GM21786 (cell line): ENCODE measurements at regions not wholly inside any gene's neighbourhood (a gene's known extent, or its start where the extent isn't known, plus 50 kb on each side); places are given as distances from the start of the nearest gene placed in this dataset.
A peak's percentile ranks its signal among the peaks of the same experiment; 100 is the strongest.
"Not testable (repeated sequence)": the region's sequence is repeated elsewhere in the genome, so short reads cannot be mapped to it uniquely, and the experiment has no call there.

Source experiments
- ATAC-seq: cut with Tn5 transposase; IDR thresholded peaks from one replicate; pipeline ENCODE4 v1.9.1; 2021; ENCODE audit not compliant: unreplicated experiment

DNA sequence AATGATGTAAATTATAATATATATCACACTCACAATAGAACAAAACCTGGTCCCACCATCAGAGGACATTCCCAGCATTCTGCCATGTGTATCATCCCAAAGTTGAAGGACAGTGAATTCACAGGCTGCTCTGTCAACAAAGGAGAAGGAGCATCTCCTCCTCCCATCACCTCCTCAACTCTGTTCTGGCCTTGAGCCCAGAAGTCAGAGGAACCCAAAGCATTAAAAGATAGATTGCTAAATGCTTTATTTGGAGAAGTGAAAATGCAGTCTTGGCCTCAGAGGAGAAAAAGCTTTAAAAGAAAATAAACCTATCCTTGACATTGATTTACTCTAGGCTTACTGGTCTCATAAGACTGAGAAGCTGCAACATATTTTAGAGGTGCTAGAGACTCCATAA is 268.8 kb upstream of the RASGEF1B start:
- no peak for ATAC-seq

DNA sequence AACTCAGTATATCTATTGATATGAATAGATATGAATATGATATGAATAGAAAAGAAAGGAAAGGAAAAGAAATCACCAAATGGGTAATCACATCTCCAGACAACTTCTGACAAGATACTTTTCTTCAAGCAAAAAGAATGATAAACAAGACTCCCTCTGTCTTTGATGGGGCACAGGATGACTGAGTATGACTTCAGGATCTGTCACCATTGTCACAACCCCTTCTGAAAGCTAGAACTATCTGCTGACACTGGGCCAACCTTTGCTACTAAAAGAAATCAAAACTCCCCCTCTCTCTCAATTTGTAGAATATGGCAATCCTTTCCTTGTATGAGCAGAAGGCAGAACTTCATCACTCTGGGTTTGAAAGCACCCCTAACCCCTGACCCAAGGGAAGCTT is 267.2 kb upstream of the RASGEF1B start:
- ATAC-seq: no peak

DNA sequence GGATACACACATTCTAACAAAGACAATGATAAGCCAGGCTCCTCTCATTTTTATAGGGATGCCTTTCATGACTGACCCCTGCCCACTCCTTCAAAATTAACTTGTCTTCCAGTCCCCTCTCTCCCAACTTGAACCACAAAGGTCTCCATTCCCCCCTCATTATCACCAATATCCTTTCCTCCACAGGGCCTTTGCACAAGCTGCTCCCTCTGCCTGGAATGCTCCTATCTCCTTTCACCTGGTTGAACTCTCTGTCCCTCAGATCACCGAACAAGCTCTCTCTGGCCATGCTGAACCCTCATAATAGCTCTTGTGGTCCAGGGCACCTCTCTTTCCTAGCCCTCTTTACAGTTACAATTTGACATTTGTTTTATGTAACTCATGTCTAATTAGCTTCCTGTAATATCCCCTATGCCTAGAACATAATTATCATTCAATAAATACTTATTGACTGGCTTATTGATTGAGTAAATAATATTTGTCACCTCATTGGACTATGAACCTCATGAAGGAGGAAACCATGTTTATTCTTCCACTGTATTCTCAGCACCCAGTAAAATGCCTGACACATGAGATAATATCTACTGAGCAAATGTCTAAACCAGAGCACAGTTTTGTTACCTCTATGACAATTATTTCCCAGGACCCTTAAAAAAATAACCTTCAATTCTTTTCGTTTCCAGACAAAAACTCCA is 266.3 kb upstream of the RASGEF1B start:
- ATAC-seq: no peak

DNA sequence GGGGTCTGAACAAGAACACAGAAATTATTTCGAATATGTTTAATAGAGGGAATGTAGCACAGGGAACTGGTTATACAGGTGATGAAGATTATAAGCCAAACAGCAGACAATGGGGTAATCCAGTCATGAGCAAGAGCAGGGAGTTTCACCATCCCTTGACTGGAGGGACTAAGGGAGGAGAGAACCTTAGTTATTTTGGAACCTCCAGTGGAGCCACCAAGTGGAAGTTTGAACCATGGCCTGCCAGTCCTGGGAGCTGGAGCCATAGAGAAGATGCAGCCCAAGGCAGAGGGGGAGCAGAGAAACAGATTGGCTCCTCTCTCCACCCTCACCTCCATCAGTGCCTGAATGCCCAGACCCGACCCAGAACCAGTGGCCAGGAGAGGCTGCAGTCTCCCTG is 264.6 kb upstream of the RASGEF1B start:
- ATAC-seq: no peak

DNA sequence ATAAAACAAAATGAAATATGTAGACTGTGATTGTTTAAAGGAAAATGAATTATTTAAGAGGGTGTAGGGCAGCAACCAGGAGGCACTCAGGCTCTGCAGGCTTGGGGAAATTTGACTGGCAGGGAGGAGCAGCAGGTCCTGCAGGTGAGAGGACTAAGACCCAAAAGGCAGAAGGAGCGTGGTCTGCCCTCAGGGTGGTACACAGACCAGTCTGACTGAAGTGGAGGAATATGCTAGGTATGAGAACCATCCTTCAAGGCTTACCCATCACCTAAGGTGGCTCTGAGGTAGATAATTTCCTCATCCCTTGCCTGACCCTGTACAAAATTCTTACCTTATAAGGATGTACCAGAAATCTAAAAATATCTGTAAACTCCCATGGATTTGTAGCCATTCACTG is 261.3 kb upstream of the RASGEF1B start:
- no peak for ATAC-seq

DNA sequence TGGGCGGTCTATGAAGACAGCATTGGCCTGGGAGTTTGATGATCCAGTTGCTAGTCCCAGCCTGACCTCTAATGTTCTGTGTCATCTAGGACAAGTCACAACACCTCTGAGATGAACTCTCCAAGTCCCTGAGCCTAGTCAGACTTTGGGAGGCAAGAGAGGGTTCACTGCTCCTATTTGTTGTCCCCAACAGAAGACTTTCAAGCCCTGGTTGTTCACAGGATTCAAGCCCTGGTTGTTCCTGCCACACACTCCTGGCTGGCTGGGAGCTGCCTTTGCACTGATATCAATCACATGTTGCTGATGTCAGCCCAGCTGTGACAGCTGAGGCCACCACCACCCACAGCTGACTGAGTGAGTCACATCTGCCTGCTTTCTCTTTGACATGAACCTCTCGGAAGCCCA is 253.2 kb upstream of the RASGEF1B start:
- peak; percentile 95 for ATAC-seq

DNA sequence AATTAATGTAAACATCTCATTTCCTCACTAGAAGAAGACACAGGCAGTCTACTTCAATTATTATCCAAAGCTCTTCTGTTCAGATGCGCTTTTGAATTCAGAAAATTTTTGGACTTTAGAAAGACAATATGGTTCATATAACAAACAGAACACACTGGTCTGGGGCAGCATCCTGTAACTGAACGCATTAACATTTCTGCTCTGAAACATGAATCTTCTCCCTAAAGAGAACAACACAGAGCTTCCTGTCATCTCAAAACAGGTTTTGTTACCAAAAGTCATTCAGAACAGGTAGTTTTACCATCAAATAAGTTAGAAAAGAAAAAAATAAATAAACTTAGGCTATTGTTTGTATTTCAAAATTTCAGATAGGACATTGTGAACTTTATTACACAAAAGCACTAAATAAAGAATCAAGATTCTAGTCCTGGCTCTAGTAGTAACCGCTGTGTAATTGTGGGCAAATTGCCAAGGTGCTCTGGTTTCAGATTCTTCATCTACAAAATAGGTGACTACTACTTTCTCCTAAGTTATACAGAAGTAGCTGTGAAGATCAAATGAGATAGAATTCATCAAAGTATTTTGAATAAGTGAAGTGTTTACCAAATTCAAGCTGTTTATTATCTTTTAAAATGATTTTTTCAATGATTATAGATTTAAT is 252.3 kb upstream of the RASGEF1B start:
- no peak for ATAC-seq

DNA sequence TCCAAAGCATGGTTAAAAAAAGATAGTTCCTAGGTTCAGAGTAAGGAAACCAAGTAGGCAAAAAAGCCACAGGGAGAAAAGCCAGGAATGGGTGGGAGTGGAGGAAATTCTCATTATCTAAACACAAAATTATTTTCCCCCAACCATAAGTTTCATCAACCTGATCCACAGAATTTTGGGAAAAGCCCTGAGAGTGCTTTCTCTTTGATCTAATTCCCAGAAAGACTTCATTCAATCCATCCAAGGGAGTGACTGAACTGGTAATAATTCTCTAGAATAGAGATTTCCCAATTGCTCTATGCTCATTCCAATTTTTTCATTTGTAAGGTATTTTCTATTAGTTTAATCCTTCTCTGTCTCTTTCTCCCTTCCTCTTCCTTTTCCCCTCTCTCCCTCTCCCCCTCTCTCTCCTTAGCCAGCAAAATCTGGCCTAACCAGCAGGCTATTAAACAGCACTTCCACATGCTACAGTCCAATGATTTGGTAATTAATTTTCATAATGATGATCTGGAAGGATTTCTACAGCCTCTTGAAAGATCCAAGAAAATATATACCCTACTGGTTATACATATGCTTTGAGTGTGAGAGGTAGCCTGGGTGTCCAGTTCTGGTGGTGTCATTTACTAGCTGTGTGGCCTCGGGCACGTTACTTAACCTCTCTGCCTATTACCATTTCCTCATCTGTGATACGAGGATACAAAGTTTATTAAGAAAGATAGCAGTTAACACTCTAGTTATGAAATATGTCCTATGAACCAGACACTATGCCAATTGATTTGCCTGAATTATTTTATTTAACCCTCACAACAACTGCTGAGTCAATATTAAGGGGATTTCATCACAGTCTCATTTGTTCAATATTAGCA is 251.5 kb upstream of the RASGEF1B start:
- ATAC-seq: no peak

DNA sequence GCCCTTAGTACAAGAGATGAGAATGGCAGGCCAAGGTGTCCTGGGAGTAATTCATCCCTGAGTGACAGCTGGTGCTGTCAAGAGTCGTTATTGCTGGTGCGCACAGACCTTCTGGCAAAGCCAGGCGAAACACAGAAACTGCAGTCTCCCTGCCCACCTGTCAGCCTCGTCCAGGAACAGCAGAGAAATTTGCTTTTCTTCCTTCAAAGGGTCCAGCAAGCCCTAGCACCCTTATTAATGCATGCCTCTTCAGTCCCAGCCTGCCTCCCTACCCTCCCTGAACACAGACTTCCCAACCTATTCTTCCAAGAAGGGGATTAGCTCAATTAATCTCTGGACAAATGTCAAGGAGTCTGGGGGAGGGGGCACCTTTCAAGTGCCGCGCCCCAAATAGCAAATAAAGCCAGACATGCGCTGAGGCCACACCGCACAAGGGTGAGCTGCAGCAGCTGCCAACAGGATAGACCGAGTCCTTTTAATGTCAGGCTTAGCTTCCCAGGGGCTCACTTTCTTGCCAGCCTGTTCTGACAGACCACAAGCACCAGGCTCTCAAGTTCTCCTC is 250.7 kb upstream of the RASGEF1B start:
- no peak for ATAC-seq

DNA sequence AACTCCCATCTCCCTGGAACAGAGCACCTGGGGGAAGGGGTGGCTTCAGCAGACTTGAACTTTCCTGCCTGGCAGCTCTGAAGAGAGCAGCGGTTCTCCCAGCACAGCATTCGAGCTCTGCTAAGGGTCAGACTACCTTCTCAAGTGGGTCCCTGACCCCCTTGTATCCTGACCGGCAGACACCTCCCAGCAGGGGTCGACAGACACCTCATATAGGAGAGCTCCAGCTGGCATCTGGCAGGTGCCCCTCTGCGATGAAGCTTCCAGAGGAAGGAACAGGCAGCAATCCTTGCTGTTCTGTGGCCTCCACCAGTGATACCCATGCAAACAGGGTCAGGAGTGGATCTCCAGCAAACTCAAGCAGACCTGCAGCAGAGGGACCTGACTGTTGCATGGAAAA is 244.1 kb upstream of the RASGEF1B start:
- ATAC-seq: no peak

DNA sequence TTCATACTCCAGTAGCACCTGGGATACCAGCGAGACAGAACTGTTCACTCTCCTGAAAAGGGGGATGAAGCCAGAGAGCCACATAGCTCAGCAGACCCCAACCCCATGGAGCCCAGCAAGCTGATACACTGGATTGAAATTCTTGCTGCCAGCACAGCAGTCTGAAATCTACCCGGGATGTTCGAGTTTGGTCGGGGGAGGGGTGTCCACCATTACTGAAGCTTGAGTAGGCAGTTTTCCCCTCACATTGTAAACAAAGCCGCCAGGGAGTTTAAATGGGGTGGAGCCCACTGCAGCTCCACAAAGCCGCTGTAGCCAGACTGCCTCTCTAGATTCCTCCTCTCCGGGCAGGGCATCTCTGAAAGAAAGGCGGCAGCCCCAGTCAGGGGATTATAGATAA is 243.7 kb upstream of the RASGEF1B start:
- not testable (repeated sequence) for ATAC-seq

DNA sequence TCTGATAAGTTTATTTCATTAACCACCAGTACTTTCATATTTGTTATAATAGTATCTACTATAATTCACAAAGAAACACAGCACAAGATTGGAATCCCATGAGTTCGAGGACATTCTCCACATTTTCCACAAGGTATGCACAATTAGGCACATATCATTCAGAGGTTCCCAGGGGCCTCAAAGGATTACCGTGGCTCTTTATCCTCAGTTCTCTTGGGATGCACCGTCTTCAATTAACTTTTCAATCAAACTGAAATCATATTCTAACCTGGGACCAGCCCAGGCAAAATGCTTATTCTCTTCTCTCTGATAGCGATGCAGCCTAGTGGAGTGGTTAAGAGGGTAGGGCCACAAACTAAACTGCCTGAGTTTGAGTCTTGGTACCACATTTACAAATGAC is 242.6 kb upstream of the RASGEF1B start:
- no peak for ATAC-seq

DNA sequence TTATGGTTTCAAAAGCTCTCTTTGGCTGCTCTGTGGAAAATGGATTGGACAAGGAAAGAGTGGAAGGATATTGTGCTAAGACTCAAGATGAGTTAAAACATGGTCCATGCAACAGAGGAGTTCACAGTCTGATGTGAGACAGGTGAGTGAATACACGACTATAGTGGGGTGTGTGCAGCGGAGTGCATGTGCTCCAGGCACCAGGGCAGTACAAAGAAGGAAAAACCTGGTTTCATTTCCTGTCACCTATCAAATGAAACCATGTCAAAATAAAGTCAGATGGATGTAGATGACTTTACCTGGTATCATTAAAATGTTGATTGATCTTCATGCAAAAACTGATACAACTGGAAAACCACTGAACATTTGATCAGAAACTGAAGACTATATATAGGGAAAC is 241.0 kb upstream of the RASGEF1B start:
- no peak for ATAC-seq

DNA sequence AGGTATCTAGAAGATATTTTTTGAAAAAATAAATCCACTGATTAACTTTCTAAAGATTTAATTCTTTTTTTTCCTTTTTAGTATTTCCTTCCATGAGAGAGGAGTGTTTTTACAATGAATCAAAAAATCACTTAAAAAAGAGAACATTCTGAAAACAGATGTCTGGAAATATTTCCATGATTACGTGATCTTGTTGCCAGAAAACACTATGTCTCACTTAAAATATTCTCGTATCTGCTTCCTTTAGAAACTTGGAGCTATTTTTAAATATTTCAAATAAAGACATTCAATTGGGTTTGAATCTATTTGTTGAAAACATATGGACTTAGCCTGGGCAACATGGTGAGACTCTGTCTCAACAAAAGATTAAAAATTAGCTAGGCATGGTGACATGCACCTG is 232.8 kb upstream of the RASGEF1B start:
- no peak for ATAC-seq

DNA sequence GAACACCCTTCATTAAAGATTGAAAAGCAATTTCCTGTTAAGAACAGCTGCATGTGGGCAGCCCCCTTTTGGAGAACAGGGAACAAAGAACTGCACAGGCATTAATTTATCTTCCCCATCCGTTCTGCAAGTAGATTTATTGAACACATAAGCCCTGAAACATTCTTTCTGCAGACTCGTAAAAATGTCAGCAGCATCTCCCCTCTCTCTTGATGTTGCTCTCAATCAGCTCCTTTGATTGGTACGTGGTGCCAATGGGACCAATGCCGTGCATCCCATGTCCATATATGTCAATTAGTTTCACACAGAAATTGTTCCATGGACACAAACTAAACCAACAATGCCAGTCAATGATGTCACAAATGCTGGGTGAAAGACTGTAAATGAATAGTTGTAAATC is 228.5 kb upstream of the RASGEF1B start:
- no peak for ATAC-seq

DNA sequence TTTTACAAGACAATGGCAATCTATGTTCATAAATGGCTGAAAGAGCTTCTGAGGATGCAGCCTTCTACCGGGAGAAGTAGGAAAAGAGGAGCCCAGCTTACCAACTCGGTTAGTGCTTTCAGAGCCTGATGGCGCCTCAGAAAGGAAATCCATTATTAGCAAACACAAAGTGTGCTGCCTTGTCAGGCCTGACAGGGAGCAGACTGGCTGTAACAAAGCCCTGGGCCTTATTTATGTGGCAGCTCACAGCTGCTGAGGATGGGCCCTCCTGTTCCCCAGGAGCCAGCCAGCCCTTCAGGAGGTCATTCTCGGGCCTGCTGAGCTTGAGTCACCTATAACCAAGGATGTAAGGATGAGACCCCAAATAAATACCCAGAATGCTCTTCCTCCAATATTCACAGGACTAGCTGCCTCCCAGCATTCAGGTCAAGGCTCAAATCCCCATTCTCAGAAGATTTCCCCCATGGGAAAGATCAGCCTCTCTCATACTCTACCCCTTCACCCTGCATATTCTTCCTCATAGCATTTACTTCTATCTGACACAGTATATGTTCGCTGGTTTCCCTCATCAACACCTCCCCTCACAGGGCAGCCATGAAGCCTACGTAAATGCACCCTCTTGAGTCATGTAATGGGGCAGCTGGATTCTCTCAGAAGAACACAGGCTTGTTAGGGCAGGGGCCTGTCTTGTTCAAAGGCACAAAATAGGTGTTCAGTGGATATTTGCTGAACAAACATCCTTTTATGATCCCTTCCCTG is 227.0 kb upstream of the RASGEF1B start:
- no peak for ATAC-seq

DNA sequence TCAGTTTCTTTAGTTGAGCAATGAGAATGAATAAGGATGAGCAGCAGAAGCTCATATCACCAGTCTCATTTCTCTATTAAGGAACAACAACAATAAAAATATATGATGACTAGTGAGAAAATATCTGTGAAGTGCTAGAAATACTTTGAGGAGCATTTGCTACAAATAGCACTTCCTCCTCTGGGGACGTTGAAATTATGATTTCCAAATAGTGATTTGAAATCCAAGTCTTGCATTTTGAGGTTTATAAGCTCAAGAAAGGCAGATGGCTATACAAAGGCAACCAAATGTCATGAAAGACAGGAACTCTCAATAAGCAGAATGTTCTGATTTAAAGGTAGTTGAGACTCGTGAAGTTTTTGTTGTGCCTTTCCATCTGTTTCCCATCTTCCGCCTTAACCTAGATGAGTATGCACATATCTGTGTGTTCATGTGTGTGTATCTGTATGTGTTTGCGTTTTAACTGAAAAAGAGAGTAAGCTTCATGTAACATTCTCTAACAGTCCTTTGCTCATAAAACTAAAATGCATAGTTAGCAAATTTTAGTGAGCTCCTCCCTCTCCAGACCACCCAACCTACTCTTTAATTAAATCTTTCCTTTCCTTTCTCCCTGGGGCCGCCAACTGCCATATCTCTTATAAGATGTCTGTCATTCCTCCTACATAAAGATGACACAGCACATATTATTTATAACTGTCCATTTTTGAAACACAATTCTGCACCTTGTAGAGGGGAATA is 222.6 kb upstream of the RASGEF1B start:
- no peak for ATAC-seq

DNA sequence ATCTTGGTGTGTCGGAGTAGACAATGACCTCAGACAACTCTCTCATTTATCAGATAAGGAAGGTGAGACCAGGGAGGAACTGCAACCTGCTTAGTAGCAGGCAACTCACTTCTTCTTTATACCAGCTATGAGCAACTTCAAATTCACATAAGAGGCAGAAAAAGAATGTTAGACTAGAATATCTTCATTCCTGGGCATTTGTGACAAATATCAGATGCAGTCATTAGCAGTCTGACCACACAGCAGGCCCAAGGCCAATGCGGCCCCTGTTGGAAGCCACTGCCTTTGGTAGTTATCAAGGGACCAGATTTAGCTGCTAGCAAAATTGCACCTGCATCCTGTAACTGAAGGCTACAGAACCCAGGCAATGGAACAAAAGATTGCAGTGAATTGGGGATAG is 219.2 kb upstream of the RASGEF1B start:
- ATAC-seq: no peak

DNA sequence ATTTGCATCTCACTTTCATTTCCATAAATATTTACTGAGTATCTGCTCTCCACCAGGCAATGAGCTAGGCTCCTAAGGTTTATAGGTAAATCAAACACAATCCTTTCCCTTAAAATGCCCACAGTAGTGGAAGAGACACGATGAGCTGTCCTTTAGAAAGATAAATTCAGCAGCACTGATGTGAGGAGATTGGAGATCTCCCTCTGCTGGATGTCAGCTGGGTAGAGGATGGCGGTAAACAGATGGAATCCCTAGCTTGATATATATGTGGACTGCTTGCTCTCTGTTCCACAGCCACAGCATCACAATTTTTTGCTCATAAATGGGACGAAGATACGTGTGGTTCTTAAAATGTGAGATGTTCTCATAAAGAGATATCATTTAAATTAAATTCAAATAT is 216.4 kb upstream of the RASGEF1B start:
- ATAC-seq: no peak

DNA sequence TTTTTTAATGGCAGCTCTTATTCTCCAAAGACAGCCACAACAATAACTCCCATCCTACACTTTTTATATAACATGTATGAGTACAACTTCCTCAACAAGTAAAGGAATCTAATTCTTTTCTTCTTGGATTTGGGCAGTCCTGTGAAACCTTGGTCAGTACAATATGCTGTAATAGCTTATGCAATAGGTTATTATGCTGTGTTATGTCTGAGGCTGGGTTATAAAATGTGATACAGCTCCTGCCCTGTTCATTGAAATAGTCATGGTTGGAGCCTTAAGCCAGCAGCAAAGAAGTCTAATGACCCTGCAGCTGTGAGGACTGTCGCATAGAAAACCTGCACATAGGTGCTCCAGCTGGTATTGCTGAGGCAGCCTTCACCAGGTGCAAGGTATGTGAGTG is 215.8 kb upstream of the RASGEF1B start:
- ATAC-seq: no peak
